ENCODE measurements at regions not wholly inside any gene's neighbourhood (a gene's known extent, or its start where the extent isn't known, plus 50 kb on each side); places are given as distances from the start of the nearest gene placed in this dataset.

DNA sequence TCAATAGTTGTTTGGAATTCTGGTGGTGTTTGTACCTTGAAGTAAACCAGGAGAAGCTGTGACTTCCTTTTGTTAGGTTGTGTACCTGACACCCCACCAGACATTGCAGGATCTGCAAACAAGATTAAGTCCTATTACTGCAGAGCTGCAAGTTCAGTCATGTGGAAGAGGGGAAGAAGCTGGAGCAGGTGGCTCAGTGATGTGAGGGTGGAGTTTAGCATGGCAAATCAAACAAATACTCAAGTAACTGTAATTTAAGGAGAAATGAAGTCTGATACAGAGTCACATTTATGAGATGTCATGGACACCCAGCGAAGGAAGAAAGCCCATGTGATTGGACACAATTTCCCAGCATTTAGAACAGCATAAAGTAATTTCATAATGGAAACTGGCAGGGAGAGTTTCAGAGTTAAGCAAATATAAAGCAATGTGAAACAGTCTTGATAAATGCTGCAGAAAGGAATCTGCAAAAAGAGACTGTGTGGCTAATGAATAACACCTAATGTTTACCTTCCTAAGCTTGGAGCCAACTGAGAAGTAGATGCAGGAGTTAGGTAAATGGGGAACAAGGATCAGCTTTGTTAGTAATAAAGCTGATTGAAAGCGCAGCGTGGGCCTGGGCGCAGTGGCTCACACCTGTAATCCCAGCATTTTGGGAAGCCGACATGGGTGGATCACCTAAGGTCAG, 249.1 kb downstream of the GBA3 start:
- TF ChIP-seq, protein P1, sequence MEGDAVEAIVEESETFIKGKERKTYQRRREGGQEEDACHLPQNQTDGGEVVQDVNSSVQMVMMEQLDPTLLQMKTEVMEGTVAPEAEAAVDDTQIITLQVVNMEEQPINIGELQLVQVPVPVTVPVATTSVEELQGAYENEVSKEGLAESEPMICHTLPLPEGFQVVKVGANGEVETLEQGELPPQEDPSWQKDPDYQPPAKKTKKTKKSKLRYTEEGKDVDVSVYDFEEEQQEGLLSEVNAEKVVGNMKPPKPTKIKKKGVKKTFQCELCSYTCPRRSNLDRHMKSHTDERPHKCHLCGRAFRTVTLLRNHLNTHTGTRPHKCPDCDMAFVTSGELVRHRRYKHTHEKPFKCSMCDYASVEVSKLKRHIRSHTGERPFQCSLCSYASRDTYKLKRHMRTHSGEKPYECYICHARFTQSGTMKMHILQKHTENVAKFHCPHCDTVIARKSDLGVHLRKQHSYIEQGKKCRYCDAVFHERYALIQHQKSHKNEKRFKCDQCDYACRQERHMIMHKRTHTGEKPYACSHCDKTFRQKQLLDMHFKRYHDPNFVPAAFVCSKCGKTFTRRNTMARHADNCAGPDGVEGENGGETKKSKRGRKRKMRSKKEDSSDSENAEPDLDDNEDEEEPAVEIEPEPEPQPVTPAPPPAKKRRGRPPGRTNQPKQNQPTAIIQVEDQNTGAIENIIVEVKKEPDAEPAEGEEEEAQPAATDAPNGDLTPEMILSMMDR (IDR thresholded peaks at IDR 0.05): no peak
- TF ChIP-seq POLR2A (IDR thresholded peaks at IDR 0.05): no peak
